HS-27A (cell line): ENCODE measurements at regions not wholly inside any gene's neighbourhood (a gene's known extent, or its start where the extent isn't known, plus 50 kb on each side); places are given as distances from the start of the nearest gene placed in this dataset.

Experiments
- DNase-seq: peaks from one replicate; pipeline ENCODE4 v3.0.0-alpha.2; 2012; ENCODE audit warnings: low read depth, missing footprints

- DNase-seq = no peak
Measured at GRCh38 chr16:85971902-85972638, 73.1 kb downstream of the IRF8 start.

- DNase-seq = no peak
Measured at GRCh38 chr16:85974428-85975375, 75.7 kb downstream of the IRF8 start.

DNA sequence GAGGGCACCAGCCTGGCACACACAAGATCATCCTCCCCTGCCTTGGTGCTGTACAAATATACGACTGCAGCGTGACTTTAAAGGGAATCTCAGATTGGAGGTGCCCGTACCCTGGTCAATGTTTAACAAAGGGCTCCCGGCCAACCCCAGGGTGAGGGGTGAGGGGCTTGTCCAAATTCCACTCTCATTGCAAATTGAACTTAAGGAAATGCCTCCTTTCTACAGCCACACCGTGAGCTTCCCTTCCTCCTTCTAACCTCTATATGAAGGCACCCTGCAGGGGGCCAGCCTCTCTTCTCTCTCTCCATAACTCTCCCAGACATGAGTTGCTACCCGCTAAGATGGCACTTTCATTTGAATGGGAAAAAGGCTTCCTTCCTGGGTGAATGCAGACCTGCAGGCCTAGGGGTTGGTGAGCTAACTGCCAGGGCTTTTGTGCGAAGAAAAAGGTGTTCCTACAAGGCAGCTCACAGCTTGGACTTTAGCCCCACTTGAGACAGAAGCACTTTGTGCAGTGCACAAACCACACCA lies 76.6 kb downstream of the IRF8 start:
- DNase-seq = no peak

GRCh38 chr16:85978291-85978775 lies 79.4 kb downstream of the IRF8 start:
- DNase-seq = no peak

DNA sequence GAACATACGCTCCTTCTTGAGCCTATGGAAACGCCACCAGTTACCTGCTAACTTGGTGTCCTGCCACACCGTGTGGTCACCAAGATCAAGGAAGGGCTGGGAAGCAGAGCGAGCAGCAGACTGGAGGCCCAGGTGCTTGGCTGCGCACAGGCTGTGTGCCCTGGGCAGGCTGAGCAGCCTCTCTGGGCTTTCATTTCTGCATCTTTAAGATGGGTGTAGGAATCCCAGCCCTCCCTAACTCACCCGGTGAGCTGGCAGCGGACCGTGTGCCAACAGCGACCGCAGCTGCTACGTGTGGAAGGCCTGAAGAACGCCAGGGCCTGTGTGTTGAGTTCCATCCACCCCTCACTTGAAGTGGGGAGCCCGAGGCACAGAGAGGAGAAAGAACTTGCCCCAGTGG lies 80.0 kb downstream of the IRF8 start:
- no peak for DNase-seq

- no peak for DNase-seq
Measured at GRCh38 chr16:85979605-85980004, 80.6 kb downstream of the IRF8 start.

DNA sequence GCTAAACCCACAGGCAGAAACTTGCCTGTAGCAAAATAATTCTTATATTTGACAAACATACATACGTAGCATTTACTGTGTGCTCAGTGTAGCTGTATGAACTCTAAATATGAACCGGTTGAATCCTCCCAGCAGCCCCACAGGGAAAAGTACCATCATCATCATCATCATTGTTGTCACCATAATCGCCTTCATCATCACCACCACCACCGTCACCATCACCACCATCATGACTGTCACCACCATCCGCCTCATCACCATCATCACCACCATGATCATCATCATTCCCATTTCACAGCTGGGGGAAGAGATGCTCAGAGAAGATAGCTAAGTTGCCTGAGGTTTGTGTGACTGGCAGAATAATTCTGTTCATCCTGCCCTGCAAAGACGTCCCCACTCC lies 81.7 kb downstream of the IRF8 start:
- no peak for DNase-seq

DNA sequence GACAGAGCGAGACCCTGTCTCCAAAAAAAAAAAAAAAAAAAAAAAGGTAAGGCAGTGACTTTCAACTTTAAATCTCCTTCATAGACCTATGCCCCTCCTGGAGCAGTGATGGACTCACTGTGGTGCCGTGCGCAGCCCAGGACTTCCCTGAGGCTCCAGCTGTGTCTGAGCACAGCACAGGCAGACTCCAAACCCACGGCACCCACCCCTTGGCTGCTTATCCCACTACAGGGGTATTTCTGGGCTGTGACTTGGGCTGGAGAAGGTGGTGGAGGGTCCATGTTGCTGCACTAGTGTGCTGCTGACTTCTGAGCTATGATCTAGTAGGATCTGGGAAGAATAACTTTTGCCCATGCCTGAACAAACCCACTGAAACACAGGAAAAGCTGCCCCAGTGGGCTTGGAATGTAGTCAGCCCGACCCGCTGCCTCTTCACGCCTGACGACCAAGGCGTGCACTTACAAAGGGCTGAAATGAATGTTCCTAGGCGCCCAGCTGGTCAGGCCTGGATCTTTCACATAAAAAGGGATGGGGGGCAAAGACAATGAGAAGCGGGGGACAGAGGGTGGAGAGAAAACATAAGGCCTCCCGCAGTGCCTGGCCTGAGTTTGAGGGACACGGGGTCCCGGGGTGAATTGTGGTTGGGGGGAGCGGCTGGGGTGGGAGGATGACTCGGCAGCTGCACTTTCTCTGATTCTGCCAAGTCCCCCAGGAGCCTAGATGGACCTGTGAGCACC lies 83.0 kb downstream of the IRF8 start:
- no peak for DNase-seq

DNA sequence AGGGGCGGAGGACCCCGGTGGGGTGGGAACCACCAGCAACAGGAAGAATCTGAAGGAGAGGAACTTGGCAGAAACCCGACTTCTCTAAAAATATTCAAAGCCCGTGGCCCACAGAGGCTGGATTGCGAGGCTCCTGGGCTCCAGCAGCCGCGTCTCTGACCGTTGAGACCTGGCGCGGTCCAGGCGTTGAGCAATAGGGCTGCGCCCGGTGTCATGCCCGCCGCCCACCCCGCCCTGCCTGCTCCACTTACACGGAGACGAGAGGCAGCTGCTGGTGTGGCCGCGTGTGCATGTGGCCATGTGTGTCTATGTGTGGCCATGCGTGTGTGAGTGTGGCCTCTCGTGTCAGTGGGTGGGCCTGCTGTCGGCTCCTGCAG lies 83.6 kb downstream of the IRF8 start:
- no peak for DNase-seq

DNA sequence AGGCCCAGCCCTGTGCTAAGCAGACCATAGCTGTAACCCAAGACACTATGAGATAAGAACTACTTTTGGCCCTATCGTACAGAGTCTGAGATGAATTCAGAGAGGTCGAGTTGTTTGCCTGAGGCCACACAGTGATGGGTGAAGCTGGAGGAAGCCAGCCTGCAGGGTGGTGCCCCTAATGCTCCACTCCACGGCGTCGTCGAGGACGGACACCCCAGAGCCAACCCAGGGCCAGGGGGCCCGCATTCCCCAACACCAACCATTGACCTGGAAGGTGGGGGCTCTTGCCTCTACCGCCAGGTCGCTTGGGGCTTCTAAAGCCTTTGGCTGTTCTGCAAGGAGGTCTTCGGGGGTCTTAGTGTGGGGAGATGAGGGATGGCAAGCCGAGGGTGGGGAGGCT lies 84.1 kb downstream of the IRF8 start:
- no peak for DNase-seq

GRCh38 chr16:85983606-85984230 lies 84.8 kb downstream of the IRF8 start:
- no peak for DNase-seq

GRCh38 chr16:85984231-85984880 lies 85.4 kb downstream of the IRF8 start:
- no peak for DNase-seq

- DNase-seq = no peak
Measured at GRCh38 chr16:85984947-85985451, 86.0 kb downstream of the IRF8 start.

GRCh38 chr16:85986931-85987749 lies 88.2 kb downstream of the IRF8 start:
- no peak for DNase-seq

DNA sequence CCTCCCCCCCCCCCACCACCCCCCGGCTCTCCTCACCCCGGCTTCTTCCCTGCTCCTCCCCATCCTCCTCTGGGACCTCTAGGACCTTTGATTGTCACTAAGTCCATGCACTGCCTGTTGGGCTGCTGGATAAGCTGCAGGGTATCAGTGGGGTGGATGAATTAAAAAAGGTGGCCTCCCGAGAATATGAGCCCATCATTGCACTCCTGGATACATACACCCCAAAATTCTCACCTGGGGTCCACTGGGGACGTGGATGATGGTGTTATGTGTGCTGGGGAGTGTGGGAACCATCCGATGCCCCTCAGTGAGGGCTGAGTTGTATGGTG lies 88.8 kb downstream of the IRF8 start:
- DNase-seq = no peak

DNA sequence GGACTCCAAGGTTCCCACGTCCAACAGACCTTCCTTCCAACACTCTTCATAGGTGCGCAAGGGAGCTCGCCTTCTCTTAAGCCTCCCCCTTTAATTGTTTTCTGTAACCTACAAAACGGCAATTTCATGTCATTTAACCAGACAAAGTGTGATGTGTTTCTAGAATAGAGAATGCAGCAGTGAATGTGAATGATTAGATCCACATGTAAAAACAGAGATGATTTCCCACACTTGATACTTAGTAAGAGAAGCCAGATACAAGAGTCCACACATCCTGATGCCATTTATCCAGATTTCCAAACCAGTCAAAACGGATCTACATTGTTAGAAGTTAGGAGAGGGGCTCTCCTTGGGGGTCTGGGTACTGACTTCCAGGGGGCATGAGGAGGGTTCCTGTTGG lies 89.3 kb downstream of the IRF8 start:
- DNase-seq = no peak

DNA sequence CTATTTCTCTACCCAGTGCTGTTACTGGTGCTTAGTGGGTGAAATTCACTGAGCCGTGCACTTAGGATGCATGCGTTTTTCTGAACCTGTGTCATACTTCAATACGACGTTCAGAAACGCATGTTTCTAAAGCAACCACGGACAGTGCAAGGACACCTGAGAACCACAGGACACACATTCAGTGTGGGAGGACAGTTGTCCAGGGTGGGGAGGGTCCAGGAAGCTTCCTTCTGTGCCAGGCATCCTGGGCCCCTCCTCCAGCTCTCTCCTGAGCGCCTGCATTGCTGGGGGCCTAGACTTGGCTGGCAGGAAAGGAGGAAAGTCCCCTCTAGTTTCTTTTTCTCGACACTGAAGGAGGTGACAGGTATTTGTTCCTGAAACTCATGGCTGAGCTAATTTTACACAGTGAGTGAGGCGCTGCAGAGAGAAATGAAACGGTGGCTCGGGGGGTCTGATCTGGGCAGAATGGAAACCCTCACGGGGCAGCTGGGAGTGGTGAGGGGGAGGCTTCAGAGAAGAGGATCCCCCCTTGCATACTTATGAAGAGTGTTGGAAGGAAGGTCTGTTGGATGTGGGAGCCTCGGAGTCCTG lies 89.9 kb downstream of the IRF8 start:
- DNase-seq = no peak

GRCh38 chr16:85989376-85989775 lies 90.4 kb downstream of the IRF8 start:
- DNase-seq = no peak

DNA sequence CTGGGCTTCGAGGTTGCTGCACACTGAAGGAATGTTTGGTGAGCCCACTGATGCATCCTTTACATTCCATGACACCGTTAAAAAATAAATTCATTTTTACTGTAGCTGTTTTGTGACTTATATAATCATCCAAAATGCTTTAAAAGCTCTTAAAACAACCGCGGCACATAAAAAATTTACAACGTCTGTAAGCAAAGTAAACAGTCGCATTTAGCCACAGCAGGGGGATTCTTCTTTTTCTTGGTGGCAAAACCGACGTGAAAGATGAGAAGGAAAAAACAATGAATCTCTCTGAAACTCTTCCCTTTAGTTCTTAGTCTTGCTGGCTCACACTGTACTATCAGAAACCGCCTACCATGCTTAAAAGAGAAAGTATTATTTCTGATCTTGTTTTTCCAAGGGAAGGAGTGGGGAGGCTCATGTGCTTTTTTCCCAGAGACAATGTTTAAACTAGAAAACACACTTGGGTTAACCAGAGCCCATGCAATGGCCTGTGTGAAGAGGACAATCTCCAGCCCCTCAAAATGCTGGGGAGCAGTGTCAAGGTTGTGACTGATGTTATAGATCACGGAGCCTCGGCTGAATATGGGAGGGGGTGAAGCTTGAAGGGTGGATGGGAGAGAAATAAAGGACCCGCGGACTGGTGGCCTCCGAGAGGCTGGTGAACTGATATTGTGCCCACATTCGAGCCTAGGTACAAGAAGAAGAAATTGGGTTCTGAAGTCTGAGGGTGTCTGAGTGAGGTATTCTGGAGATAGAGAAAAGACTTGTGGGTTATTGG lies 91.1 kb downstream of the IRF8 start:
- DNase-seq = no peak
